Panc1 (cell line): ENCODE measurements at regions not wholly inside any gene's neighbourhood (a gene's known extent, or its start where the extent isn't known, plus 50 kb on each side); places are given as distances from the start of the nearest gene placed in this dataset.

ENCODE experiments used
- ATAC-seq: fragments of 200-7000 bp; cut with Tn5 transposase; 2 replicates; pipeline ENCODE4 v1.9.1; 2020; ENCODE audit warnings: mild to moderate bottlenecking, moderate library complexity
- BruUV-seq: library from RNA; stranded (reverse); fragments of 400-500 nt; replicated peaks from 2 replicates; lab custom pipeline; 2021; lab: Mats Ljungman, UMichigan
- CTCF ChIA-PET: fragments of 300-600 bp; sonication (Branson Sonifier 250); formaldehyde crosslinking; loops from one replicate; lab custom pipeline; 2022; ENCODE audit warnings: antibody characterized with exemption; lab: Charles Lee
- POLR2A ChIA-PET: fragments of 300-600 bp; sonication (Branson Sonifier 250); formaldehyde crosslinking; loops from one replicate; lab custom pipeline; 2022; ENCODE audit warnings: antibody characterized with exemption; lab: Charles Lee
- DNase-seq: peaks from one replicate; pipeline ENCODE4 v3.0.0-alpha.2; 2010; ENCODE audit warnings: low read depth, low spot score
- H3K27ac ChIP-seq: 2 replicates; pipeline ENCODE4 v1.5.1; 2011; ENCODE audit warnings: mild to moderate bottlenecking, low read length, inconsistent platforms
- H3K27me3 ChIP-seq: fragments of 200-500 bp; sonication (Bioruptor generic); 2 replicates; pipeline ENCODE4 v1.6.0; 2014; ENCODE audit warnings: low read length, inconsistent platforms; ENCODE audit not compliant: control insufficient read depth, insufficient read depth
- H3K36me3 ChIP-seq: fragments of 200-500 bp; sonication (Bioruptor generic); 2 replicates; pipeline ENCODE4 v1.5.1; 2014; ENCODE audit warnings: inconsistent platforms, mild to moderate bottlenecking, low read length, moderate library complexity; ENCODE audit not compliant: control insufficient read depth, insufficient read depth
- H3K4me1 ChIP-seq: 2 replicates; pipeline ENCODE4 v1.5.1; 2011; ENCODE audit warnings: inconsistent platforms, mild to moderate bottlenecking, low read length, moderate library complexity; ENCODE audit not compliant: control insufficient read depth, insufficient read depth
- H3K4me3 ChIP-seq, 2 experiments: 2 replicates each; pipeline ENCODE4 v1.5.1; 2011 to 2012; ENCODE audit warnings: low read depth in 2 of 2, low read length in 2 of 2, mild to moderate bottlenecking in 2 of 2, inconsistent platforms in 1 of 2, moderate library complexity in 1 of 2
- H3K9me3 ChIP-seq: fragments of 200-500 bp; sonication (Bioruptor generic); 2 replicates; pipeline ENCODE4 v1.5.1; 2014; ENCODE audit warnings: low read depth, mild to moderate bottlenecking, inconsistent platforms, low read length, moderate library complexity; ENCODE audit not compliant: control insufficient read depth, insufficient read depth
- POLR2AphosphoS5 ChIP-seq: IDR thresholded peaks from 2 replicates; pipeline ENCODE4 v1.6.1; 2012; ENCODE audit warnings: mild to moderate bottlenecking, low read depth, low read length, moderate library complexity
- SIN3A ChIP-seq: IDR thresholded peaks from 2 replicates; pipeline ENCODE4 v1.6.1; 2012; ENCODE audit warnings: low read depth, mild to moderate bottlenecking, low read length, moderate library complexity, borderline replicate concordance; ENCODE audit not compliant: insufficient read depth
- TCF7L2 ChIP-seq: IDR thresholded peaks from 2 replicates; pipeline ENCODE4 v1.6.1; 2011; ENCODE audit warnings: mild to moderate bottlenecking, low read depth, low read length, inconsistent platforms
- in situ Hi-C: cut with HindIII; loops from 2 replicates; pipeline ENCODE4 v1.10.0; 2016; ENCODE audit warnings: low sequenced_read_pairs, low pct_unique_long_range_greater_than_20kb
- intact Hi-C: fragments of 100-400 bp; cut with micrococcal nuclease; formaldehyde crosslinking; loops from one replicate; pipeline ENCODE4 v1.10.0; 2022; ENCODE audit not compliant: unreplicated experiment
- TF ChIP-seq, protein P1 (sequence below), 2 experiments: IDR thresholded peaks; 2 replicates each; pipeline ENCODE4 v1.6.1; 2011 to 2012; ENCODE audit warnings: low read depth in 2 of 2, control low read depth in 1 of 2, low read length in 1 of 2, mild to moderate bottlenecking in 1 of 2, moderate library complexity in 1 of 2; ENCODE audit not compliant: insufficient read depth in 1 of 2
- TF ChIP-seq, protein P2 (sequence below): fragments of 450-650 bp; IDR thresholded peaks from 2 replicates; pipeline ENCODE4 v1.5.1; 2017; ENCODE audit warnings: mild to moderate bottlenecking

DNA sequence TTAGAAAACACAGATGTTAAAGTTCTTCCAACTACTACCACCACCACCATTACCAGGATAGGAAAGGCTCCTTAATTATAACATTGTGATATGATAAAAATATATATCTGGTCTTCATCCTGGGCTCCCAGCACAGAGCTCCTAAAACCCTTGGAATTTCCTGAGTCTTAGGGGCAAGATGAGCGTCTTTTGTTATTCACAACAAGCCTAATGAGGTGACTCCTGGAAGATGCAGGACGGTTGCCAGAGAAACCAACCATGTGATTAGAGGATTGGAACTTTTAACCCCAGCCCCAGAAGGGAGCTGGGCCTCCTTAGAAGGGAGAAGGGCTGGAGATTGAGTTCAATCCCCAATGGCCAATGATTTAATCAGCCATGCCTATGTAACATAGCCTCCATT, 148.0 kb upstream of the ADRA1B start:
- H3K36me3 ChIP-seq = no peaks in the 10 kb centered on the region
- ChIA-PET CTCF (no interaction called here), POLR2A (no interaction called here)
- TF ChIP-seq POLR2AphosphoS5 (no peak), TCF7L2 (no peak), SIN3A (no peak)
- TF ChIP-seq, protein P1, sequence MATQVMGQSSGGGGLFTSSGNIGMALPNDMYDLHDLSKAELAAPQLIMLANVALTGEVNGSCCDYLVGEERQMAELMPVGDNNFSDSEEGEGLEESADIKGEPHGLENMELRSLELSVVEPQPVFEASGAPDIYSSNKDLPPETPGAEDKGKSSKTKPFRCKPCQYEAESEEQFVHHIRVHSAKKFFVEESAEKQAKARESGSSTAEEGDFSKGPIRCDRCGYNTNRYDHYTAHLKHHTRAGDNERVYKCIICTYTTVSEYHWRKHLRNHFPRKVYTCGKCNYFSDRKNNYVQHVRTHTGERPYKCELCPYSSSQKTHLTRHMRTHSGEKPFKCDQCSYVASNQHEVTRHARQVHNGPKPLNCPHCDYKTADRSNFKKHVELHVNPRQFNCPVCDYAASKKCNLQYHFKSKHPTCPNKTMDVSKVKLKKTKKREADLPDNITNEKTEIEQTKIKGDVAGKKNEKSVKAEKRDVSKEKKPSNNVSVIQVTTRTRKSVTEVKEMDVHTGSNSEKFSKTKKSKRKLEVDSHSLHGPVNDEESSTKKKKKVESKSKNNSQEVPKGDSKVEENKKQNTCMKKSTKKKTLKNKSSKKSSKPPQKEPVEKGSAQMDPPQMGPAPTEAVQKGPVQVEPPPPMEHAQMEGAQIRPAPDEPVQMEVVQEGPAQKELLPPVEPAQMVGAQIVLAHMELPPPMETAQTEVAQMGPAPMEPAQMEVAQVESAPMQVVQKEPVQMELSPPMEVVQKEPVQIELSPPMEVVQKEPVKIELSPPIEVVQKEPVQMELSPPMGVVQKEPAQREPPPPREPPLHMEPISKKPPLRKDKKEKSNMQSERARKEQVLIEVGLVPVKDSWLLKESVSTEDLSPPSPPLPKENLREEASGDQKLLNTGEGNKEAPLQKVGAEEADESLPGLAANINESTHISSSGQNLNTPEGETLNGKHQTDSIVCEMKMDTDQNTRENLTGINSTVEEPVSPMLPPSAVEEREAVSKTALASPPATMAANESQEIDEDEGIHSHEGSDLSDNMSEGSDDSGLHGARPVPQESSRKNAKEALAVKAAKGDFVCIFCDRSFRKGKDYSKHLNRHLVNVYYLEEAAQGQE (IDR thresholded peaks at IDR 0.05; ENCODE audit: insufficient read depth in 1 of 2, low read depth in 2 of 2, low read length in 1 of 2) = no peak
- TF ChIP-seq, protein P2, sequence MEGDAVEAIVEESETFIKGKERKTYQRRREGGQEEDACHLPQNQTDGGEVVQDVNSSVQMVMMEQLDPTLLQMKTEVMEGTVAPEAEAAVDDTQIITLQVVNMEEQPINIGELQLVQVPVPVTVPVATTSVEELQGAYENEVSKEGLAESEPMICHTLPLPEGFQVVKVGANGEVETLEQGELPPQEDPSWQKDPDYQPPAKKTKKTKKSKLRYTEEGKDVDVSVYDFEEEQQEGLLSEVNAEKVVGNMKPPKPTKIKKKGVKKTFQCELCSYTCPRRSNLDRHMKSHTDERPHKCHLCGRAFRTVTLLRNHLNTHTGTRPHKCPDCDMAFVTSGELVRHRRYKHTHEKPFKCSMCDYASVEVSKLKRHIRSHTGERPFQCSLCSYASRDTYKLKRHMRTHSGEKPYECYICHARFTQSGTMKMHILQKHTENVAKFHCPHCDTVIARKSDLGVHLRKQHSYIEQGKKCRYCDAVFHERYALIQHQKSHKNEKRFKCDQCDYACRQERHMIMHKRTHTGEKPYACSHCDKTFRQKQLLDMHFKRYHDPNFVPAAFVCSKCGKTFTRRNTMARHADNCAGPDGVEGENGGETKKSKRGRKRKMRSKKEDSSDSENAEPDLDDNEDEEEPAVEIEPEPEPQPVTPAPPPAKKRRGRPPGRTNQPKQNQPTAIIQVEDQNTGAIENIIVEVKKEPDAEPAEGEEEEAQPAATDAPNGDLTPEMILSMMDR = no peak
- no peaks in the 10 kb centered on the region for H3K9me3 ChIP-seq
- BruUV-seq = no TSS peak
- no peaks in the 10 kb centered on the region; the same call in 1 of the 2 replicates for H3K4me1 ChIP-seq
- in situ Hi-C loops = no loop called here
- no peak overlapping the region for H3K4me3 ChIP-seq
- no peaks in the 10 kb centered on the region for H3K27me3 ChIP-seq
- no peak overlapping the region for H3K27ac ChIP-seq
- intact Hi-C loops = loop anchor here (10.0 kb wide), 1 partner anchor 1613 kb away; no protein-coding TSS in a partner anchor
- ATAC-seq (no peak), DNase-seq (no peak)

DNA sequence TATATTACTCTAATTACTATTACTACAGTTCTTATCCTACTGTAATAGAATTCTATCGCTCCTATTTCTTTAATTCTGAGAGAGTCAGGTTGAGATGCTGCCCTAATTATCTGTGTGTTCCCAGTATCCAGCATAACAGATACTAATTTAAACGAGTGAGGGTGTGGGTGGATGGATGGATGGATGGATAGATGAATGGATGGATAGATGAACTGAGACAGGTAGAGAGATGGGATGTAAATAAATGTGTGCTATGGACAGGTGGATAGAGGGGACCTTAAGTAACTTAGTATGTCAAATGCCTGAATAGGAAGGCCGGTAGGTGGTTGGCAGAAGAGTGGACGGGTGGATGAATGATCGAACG, 143.6 kb upstream of the ADRA1B start:
- TF ChIP-seq TCF7L2 (no peak), POLR2AphosphoS5 (no peak), SIN3A (no peak)
- TF ChIP-seq, protein P1 (IDR thresholded peaks at IDR 0.05; ENCODE audit: insufficient read depth in 1 of 2, low read depth in 2 of 2, low read length in 1 of 2) = no peak
- TF ChIP-seq, protein P2 = no peak
- intact Hi-C loops = loop anchor here (10.0 kb wide), 2 partner anchors 142 to 188 kb away; partner anchors contain the start of gene ADRA1B
- in situ Hi-C loops = no loop called here
- Histone ChIP-seq H3K36me3 (no peaks in the 10 kb centered on the region), H3K4me3 (peak overlapping the region in 1 of 2 experiments; percentile 57; a peak in 3 of 4 replicates), H3K27ac (no peak overlapping the region), H3K9me3 (no peaks in the 10 kb centered on the region), H3K4me1 (no peaks in the 10 kb centered on the region; the same call in none of the 2 replicates), H3K27me3 (no peaks in the 10 kb centered on the region)
- POLR2A ChIA-PET = no interaction called here
- no peak for DNase-seq
- ATAC-seq = peak; percentile 37
- CTCF ChIA-PET = no interaction called here
- BruUV-seq = no TSS peak
